GM19455 (cell line): ENCODE measurements at regions not wholly inside any gene's neighbourhood (a gene's known extent, or its start where the extent isn't known, plus 50 kb on each side); places are given as distances from the start of the nearest gene placed in this dataset.

Experiments used
- ATAC-seq: cut with Tn5 transposase; IDR thresholded peaks from one replicate; pipeline ENCODE4 v1.9.1; 2021; ENCODE audit not compliant: unreplicated experiment

DNA sequence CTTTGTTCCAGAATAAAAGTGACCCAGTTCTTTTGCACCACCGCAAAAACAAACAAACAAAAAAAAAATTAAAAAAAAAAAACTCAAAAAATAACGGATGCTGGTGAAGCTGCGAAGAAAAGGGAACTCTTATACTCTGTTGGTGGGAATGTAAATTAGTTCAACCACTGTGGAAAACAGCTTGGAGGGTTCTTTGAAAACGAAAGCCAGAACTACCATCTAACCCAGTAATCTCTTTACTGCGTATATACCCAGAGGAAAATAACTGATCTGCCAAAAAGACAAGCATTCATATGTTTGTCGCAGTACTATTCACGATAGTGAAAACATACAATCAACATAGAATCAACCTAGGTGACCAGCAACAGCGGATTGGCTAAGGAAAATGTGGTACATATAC lies 298.9 kb upstream of the CBLB start:
- ATAC-seq, result no peak

DNA sequence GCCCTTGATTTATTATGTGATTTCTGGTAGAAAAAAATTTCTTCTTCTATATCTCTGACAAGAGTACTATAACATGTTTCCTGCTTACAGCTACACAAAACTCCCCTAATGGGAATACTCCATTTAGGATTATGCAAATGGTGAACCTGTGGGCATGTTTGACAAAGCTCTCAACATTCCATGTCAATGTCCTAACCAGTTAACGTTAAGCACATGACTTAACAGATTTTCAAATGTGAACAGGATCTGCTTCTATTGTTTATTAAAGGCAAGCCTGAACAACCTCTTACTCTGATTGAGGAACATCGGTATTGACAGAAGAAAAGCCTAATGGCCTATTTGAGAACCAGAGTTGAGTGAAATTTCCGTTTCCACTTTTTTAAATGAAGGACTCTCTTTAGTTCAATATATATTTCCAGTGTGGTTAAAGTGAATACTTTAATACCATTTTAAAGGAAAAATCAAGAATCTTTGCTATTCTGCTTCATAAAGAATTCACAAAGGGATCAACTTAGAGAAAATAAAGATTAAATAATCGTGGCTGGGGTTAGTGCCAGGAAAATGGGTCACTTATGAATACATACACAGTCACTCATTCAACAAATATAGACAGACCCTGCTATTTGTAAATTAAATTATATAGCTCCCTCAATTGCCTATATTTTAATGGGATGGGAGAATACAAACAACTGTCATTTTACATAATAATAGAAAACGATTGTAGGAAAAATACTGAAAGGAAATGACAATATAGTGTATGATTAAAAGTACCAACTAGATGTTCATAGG lies 300.3 kb upstream of the CBLB start:
- no peak for ATAC-seq

DNA sequence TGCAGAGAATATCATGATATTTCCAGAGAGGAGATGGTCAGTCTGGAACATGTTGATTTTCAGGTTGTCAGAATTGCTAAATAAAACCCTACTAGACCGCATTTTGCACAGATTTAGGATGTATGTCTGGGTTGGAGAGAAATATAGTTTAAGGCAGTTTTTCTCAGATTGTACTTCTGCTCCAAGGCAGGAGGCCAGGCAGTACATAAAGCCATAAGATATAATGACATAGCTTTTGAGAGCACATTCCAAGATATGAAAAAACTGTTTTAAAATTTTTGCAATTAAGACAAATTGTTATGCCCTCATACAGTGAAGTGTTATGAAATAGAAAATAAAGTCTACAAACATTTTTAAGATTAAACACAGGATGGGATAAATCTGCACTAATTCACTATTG lies 301.8 kb upstream of the CBLB start:
- no peak for ATAC-seq

DNA sequence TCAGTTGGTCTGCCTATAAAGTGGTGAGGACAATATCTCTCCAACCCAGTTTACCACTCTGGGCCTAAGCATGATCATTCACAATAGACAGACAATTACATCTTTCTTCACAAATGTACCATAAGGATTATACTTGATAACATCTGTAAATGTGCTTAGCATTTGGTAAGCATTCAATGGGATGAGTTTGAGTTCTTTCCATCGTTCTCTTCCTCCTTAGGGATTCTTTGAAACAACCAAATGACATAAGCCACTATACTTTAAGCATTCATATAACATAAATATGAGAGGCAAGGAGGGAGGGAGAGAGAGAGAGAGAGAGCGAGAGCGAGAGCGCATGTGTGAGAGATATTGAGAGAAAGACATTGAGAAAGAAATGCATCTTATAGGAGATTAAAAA lies 303.3 kb upstream of the CBLB start:
- no peak for ATAC-seq

DNA sequence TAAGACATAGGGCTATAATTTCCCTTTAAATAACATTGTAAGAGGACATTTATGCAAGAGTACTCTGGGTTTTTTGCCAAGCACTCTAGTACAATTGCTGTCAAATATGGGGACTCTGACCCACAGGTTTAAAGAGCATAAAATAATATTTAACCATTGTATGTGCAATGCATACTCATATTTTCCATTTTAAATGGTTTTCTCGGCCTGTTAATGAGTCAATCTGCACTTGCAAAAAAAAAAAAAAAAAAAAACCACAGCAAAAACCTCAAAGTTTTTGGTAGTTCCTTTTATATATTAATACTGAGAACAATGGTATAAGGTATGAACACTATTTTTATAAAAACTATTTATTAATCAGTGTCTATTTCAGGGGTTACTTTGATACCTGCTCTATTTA lies 304.0 kb upstream of the CBLB start:
- ATAC-seq, result peak; percentile 39

DNA sequence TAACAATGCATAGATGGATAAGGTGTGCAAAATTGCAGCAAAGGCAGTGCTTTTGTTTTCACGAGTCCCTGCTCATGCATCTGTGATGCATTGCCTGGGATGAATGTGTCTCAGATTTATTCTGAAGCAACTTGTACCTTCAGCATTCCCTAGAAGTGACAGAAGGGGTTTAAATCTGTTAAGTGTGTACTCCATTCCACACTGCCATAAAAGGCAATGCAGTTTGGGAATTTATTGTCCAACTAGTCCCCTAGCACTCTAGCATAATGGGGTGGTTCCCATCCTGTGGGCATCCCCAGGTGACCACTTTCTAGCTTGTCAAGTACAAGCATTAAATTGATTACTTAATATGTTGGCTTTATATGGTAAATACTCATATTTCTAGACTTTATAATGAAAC lies 306.5 kb upstream of the CBLB start:
- no peak for ATAC-seq

DNA sequence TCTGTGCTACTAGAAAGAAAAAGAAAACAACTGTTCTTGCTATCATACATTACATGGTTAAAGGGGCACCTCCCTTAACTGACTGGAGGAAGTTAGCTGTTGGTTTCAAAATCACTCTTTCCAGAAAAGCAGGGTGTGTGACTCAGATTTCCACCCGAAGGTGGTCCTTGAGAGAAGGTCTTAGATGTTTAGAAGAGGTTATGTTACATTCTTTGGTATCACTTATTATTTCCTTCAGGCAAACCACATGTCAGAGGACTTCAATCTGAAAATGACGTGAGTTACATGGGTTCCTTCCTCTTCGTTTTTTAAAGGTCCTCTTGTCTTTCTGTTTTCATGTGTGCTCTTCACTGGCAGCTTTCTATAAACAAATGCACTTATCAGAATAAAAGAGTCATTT lies 307.9 kb upstream of the CBLB start:
- peak; percentile 92 for ATAC-seq

DNA sequence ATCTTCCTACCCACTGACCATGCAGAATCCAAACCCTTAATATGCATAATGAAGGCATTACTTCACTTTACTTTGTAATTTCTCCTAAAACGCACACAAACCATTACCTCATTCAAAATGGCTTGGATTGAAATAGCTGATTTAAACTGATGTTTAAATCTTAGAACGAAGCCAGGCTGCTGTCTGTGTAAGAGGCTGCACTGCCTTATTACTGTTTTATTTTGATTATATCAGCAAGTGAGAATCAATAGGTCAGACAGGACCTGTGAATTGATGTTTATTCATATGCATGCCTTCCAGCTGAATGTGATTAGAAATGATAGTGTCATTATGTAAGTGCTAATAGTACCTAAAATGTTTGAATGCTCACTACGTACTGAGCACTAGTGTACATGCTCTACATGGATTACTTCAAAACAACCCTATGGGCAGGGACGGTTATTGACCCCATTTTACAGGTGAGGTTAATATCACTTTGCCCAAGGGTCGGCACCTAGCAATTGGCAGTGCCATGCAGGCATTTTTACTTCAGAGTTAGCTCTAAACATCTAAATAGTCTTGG lies 314.2 kb upstream of the CBLB start:
- ATAC-seq, result no peak

DNA sequence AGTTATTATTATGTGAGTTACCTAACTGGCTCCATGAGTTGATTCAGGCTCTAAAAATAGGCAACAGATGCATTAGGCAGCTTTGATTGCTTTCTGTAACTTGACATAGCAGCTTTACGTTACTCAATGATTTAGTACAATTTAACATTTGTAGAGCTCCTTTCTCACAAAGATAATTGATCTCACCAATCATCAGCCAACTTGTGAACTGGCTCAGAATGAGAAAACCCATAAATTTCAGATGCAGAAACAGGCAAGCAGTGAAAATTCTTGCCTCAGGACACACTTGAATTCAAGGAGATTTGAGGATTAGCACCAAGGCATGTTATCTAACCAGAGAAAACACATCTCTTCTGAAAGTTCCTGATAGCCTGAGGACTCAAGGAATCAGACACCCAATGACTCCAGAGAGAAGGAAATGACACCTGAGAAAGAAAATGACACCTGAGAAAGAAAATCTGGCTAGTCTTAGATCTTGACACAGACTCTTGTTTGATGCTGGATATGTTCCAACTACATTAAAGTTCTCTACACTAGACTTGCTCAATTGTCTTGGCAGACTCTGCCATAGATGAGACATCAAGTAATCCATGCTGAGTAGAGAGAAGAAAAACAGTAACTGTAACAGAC lies 315.1 kb upstream of the CBLB start:
- ATAC-seq, result no peak

DNA sequence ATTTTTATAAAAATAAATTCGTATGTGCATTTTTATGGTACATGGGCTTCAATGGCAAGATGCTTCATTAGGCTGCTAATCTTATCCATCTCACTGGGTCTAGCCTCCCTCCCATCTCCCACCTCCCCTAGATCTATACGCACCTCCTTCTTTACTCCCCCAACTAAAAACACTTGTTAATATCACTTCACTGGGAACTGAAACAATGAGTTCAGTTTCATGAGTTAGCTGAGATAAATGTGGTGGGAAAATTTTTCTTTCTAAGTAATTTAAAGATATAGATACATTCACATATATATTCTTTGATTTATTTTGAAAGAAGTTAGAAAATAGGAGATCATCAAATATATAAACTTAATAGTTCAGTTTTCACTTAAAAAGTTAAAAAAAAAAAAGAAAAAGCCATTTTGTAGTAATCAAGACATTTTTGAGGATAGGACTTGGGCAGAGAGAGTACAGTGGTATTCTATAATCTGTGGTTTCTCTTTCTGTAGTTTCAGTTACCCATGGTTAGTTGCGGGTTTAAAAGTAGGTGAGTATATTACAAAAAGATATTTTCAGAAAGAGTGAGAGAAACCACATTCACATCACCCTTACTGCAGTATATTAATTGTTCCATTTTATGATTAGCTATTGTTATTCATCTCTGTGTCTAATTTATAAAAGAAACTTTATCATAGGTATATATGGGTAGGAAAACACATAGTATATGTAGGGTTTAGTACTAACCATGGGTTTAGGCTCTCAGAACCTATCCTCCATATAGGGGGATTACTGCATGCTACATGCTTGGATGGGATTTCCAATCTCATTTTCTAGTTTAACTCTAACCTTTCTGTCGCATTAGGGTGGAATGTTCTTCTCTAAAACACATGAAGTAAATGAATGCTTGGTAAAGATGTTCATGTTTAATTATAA lies 316.0 kb upstream of the CBLB start:
- peak; percentile 94 for ATAC-seq

DNA sequence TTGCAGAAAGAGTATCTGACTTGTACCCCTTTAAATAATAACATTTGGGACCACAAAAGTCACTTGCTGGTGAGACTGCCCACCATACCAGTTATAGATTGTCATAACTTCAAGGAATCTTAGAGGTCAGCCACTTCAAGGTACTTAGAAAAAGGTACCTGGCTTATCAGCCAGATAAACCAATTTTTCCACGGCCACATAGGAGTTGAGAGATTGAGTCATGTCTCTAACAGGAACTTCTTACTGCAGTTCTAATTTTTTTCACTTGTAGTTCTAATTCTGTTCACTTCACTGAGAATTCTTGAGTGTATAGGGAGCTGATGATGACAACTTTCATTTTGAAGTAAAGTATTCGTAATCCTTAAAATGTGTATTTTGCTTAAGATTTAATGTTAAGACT lies 317.1 kb upstream of the CBLB start:
- ATAC-seq, result no peak

DNA sequence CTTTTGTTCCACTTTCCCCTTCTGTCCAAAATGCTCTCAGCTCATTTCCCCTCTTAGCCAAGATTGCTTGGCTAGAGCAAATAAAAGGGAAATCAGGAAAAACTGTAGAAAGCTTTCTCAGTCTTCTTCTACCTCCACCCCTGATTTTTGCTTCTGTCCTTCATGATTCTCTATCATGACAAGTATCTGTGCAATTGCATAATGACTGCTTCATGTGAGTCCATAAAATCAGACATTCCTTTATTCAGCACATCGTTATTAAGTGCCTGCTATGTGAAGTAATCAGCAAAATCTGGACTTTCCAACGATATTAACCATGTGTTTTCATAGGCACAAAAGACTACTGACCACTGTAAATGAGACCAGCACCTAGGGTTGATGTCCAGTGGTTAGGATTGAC lies 321.5 kb upstream of the CBLB start:
- no peak for ATAC-seq

DNA sequence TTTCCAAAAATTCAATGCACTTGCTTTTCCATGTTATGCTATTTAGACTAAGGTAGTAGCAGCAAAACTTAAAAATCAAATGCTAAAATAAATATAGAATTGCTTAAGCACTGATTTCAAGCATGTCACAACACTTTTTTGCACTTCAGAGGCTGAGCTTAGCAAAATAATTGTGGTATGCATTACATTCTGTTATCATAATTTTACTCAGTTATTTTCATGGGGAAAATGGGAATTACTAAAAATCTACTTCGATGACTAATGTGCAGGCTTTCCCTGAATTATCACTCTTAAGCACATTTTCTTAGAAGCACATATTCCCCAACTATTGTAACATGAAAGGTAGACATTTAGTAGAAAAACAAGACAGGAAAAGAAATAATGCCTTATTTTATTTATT lies 322.4 kb upstream of the CBLB start:
- no peak for ATAC-seq

DNA sequence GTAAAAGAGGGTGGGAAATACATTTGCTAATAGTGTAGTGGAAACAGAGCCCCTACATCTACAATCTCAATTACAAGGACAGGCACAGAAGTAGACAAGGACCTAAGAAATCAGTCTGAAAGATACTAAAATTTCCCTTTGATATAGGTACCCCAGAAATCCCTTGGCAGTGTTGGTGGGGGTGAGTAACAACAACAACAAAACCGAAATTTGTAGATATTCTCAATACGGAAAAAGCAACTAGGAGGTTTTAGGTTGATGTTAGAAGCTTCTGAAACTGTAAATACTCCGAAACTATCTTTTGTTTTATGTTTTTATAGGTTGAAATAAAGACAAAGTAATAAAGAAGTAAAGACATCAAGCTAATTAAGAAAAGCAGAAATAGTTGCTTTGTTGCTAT lies 323.1 kb upstream of the CBLB start:
- ATAC-seq, result no peak

DNA sequence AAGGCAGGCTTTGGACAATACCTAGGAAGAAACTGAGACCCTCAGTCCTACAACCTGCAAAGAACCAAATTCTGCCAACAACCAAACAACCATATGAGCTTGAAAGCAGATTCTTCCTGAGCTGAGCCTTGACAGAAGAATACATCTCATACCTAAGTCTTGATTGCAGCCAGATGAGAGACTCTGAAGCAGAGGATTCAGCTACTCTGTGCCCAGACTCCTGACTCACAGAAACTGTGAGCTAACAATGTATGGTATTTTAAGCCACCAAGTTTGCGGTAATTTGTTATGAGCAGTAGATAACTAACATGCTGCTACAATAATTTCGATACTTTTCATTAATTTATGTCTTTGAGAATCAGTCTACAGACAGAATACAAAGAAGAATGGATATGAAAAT lies 325.1 kb upstream of the CBLB start:
- ATAC-seq, result no peak

DNA sequence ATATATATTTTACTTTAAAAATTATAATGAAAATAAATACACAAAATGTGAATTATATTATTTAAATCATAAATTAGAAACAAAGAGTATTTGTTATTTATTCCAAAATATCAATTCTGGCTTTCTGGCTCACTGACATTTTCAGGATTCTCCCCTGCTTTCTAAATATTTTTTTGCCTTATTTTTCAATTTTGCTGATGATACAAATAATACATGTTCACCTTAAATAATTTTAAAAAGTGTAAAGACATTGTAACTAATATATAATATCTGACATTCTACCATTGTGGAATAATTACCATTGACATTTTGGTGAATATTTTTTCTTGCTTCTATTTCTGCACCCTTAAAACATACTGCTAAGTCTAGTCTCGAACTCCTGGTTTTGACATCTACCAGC lies 325.9 kb upstream of the CBLB start:
- no peak for ATAC-seq

DNA sequence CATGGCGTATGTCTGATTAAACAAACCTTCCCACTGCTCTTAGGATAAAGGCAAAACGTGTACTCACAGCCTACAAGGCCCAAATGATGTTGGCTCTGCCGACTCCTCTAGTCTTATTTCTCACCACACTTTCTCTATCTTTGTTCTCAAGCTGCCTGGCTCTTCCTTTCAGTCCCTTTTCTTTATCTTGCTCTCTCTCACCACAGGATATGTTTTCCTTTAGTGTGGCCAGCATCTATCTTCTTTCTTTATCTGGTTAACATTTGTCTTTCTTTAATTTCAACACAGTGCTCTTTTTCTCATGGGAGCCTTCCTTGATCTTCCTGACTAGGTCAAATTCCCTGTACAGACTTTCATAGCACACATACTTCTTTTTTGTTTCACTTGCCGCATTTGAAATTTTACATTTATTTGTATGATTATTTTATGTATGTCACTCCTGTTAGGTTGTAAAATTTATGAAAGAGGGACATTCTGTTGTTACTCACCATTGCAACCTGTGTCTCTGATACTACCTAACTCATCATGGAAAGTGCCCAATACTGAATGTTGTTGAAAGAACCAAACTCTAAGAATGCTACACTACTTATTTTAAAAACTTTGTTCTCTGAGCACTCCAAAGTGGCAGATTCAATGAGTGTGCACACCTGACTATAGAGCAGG lies 328.9 kb upstream of the CBLB start:
- no peak for ATAC-seq

DNA sequence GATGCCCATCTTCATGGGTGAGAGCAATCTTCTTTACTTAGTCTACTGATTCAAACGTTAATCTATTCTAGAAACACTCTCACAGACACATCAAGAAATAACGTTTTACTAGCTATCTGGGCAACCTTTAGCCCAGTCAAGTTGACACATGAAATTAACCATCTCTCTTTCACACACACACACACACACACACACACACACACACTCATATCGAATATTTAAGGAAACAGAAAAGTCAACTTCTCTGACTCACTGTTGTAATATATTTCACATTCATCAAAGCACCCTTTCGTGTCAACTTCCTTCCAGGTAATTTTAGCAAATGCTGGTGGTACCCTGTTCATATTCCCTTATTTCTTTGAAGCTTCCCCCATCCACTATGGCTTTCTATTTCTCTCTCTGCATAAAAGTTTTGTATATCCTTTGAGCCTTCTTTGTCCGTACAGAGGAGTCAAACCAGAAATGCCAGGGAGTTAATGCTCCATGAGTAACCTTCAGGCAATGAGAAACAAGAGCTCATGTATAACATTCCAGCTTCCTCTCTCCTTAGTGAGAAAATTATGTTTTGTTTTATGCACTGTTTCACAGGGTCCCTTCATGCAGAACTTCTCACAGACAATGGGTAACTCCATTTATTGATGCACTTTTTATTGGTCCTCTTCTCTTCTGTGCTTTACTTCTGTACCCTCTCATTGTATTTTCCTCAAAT lies 335.5 kb upstream of the CBLB start:
- no peak for ATAC-seq

DNA sequence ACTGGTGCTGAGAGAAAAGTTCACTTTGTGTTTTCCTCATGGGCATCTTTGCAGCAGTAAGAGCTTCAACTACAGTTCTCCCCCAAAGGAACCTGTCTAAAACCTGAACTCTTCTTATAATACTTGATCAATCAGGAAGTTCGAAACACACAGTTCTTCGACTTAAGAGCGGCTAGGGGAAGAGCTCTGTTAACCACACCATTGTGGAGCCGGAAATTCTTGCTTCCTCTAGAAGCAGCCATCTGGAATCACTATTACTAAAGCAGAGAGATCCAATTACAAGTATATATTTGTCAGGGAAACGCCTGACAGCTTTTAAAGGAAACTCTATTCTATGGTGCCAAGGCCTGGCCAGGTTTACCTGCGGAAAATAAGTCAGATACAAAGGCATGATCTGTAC lies 337.3 kb upstream of the CBLB start:
- peak; percentile 79 for ATAC-seq

DNA sequence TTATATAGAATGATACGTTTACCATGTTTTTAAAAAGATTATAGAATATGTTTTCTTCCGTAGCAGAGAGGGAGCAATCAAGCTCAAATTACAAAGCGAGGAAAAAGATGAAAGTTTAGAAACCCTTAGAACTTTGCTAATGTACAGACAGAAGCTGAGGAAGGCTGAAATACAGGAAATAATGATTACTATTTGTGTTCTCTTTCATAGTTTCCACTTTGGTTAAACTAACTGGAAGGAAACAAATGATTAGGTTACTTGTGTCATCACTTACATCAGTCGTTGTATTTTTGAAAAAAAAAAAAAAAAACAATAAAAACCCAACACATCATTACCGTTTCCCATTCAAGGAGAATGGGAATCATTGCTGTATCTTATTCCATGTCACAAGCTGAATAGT lies 337.8 kb upstream of the CBLB start:
- ATAC-seq, result peak; percentile 33
